GM21786 (cell line): ENCODE measurements at regions not wholly inside any gene's neighbourhood (a gene's known extent, or its start where the extent isn't known, plus 50 kb on each side); places are given as distances from the start of the nearest gene placed in this dataset.

Experiments
- ATAC-seq: cut with Tn5 transposase; IDR thresholded peaks from one replicate; pipeline ENCODE4 v1.9.1; 2021; ENCODE audit not compliant: unreplicated experiment

DNA sequence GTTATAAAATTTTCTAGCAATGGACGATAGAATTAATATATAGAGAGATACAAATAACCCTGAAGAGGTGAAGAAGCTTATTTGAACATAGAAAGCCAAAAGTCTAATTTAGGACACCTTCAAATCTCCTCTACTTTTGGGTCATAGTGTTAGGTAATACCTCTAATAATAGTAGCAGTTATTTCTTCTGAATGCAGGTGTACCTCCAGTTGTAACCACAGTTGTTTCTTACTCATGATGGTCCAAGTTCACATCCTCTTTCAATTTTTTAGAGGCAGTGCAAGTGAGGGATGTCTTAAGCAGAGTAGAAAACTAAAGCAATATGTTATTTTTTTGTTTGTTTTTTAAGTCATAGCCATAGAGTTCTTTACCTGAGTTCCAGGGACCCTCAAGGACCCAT lies 429.5 kb downstream of the CCDC85A start:
- no peak for ATAC-seq

DNA sequence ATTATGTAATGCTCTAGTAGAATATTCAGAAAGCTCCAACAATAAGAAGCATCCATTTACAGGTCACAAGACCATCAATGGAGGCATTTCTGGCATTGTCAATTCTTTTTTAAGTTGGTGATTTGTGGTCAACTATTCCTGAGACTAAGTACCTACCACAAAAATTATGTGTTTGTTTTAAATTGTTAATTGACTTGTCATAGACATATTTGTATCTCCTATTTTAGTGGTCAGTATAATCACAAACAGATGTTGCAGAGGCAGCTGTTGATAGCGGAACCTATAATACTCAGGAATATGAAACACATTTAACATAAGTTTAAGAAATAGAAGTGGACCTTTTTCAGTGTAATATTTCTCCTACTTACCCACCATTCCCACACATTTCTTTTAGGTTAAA lies 430.1 kb downstream of the CCDC85A start:
- no peak for ATAC-seq

DNA sequence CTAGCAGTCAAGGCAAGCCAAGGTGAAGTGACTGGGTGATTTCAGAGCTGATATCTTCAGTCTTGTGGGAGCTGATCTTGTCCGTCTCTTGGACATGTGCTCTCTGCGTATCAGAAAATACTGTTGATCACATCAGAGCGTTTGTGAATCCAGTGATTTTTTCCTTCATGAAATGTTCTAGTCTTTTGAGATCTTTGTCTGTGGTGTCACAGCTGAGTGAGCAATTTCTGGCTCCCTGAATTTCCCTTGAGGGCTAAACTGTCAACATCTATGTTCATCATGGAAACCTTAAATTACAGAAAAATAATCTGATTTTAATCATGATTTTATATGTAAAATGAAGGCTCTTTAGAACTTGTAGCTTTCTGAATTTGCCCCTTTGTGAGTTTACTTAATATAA lies 432.0 kb downstream of the CCDC85A start:
- ATAC-seq, result no peak

DNA sequence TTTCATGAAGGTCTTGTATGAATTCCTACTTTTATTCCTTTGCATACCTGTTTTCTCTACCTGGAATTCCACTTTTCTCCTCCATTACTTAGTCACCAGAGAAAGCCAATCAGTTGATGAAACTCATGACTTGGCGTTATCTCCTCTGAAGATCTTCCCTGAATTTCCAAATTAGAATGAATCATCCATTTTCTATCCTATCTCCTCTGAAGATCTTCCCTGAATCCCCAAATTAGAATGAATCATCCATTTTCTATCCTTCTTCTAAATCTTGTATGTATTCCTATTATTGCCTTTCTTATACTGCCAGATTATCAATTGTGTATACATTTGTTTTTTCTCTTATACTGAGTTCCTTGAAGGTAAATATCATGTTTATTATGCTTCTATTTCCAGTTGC lies 440.4 kb downstream of the CCDC85A start:
- ATAC-seq, result no peak

DNA sequence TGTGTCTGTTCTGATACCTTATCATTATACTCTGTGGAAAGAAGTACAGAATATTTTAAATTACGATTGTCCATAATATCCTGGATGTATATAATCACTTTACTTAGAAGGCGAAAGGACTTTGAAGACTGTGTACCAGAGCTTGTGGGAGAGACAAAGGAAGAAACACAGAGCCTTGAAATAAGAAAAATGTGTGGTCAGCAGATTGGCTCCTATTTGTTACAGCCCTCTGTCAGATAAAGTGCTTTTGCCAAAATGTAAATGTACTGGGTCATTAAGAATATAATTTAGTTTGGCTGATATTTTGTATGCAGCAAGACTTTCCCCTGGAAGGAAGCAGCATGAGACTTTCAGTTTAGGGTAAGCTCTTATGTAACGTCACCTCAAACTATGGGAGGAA lies 443.1 kb downstream of the CCDC85A start:
- no peak for ATAC-seq

DNA sequence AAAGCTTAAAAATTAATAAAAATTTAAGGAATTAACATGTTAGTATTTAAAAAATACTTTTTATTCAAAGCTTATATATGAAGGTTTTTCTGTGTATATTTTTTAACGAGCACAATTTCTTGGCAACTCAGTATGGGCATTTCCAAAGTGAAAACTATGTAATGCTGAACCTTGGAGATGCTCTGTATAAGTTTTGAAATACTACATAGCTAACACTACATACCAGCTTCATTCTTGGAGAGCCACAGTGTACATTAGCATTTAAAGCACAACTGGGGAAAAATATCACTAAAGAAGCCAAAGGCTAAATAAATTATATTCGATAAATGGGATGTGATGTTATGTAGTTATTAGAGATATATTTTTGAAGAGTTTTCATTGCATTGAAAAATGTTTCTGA lies 446.5 kb downstream of the CCDC85A start:
- ATAC-seq, result no peak

DNA sequence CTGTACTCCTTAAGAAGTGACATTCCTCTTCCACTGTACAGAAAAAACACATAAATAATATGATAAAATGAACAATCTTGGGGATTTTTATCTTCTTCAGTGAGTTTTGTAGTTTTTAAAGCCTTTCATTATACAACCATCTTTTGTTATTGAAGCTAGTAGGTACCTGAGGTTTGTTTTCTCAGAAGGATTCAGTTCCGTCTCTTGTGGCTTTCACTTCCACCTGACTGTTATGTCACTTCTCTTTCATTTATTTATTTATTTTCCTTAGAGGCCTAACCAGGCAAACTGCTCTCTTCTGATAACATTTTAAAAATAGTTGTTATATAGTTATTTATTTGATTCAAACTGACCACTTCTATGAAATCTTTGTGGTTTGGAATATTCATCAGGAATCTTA lies 464.2 kb downstream of the CCDC85A start:
- no peak for ATAC-seq

DNA sequence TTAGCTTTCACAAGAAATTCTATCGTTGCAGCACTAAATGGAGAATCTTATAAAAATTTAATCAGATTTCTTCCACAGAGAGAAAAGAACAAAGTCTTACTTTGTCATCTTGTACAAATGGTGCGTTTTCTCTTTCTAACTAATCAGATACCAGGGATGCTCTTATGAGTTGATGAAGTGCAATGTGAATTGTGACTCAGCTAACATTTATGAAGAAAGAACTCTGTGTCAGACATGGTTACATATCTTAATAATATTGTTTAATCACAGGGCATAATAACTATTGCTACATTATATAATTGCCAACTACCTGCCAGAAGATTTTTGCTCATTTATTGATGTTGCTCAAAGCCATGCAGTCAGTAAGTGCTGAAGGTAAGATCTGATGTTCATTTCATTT lies 465.0 kb downstream of the CCDC85A start:
- ATAC-seq, result no peak

DNA sequence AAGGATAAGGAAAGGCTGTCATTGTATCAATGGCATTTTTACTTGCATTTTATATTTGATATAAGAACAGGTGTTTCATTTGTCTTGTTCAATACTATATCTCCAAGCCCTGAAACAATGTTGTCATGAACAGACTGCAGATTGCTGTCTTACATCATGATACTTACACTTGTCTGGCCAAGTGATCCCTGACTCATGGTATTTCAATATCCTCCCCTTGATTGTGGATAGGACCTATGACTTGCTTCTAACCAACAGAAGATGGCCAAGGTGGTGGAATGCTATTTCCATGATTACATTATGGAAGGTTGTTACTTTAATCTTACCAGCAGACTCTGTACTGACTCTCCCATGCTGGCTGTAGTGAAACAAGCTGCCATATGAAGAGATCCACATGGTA lies 471.1 kb downstream of the CCDC85A start:
- no peak for ATAC-seq

DNA sequence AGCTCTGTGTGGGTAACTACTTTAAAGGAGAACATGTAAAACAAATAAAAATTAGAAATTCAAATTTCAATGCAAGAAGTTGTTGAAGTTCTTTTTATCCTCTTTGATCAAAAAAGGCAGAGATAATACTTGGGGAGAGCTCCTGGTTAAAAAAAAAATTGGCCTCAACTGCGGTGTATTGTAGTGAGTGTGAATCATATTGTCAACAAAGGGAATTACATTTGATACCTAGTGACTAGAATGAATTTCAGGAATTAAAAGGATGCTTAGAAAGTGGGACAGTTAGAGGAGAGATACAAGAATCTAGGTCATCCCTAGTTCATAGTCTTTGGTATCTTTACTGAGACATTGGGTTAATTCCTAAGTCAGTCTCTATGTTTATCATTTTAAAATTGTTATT lies 473.0 kb downstream of the CCDC85A start:
- ATAC-seq, result no peak

DNA sequence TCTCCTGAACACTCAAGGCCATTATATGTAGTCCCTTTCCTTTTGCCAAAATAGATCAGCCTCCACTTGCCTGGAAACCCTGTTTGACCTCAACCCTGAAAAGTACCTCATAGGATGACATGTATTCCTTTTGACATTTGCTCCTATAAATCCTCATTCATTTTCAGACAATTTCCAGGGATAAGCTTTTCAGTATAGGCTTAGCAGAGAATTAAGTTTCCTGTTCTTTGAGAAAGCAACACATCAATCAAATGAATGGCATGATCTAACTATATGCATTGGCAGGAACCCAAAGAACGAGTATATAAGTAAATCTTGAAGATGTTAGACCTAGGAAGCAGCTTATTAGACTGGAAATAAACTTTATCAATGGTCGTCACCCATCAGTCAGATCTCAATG lies 483.0 kb downstream of the CCDC85A start:
- ATAC-seq, result no peak

DNA sequence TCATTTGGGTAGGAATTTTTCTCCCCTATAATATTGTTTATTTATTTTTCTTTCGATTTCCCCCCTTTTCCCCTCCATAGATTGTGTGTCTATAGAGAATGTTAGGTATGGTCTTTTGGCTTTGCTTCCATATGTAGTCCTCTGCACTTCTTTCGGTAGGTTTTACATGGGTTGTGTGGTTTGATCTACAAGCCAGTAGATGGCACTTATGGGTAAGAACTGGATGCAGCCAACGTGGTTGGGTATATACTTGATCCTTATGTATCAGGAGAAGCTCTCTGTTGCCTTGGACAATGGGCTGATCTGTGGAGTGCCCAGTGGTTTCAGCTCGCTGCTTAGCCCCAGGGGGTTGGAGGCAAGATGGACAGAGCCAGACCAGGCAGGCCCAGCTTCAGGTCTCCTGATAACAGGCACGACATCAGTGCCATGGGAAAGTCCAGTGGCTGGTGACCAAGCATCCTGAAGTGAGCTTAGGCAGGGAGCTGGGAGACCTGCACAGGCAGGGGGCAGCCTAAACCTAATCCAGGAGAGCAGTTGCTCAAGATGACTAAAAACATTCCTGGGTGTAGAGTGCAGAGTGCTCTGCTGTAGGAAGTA lies 488.3 kb downstream of the CCDC85A start:
- no peak for ATAC-seq

DNA sequence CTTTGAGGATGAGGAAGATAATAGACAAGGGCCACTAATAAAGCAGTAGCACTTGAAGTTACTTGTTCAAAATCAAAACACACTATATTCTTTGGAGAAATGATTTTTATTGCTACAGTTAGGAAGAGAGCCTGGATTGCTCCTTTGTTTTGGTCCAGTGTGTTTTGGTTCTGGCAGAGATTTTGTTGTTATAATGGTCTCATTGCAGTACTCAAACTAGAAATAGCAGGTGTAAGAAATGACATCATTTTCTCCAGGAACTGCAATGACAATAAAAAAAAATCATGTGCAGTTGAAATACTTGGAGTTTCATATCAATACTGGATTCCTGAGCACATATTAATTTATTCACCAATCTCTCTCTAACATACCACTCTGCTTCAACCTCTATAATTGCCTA lies 490.3 kb downstream of the CCDC85A start:
- ATAC-seq, result no peak

DNA sequence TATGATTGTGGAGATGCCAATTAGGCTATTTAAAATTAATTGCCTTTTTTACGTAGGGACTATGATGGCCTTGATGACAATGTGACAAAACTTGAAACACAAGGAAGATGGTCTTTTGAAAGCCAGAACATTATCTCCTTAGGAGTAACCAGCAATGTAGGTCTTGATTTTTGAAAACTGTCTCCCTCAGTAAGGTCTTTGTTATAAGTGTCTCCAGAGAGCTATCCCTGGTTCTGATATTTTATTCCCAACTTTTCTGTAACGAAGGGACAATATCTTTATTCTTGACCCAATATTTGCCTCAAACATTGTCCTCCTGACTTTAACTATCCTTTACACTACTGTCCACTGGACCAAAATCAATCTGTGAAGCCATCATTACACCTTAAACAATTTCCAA lies 493.2 kb downstream of the CCDC85A start:
- ATAC-seq, result no peak

DNA sequence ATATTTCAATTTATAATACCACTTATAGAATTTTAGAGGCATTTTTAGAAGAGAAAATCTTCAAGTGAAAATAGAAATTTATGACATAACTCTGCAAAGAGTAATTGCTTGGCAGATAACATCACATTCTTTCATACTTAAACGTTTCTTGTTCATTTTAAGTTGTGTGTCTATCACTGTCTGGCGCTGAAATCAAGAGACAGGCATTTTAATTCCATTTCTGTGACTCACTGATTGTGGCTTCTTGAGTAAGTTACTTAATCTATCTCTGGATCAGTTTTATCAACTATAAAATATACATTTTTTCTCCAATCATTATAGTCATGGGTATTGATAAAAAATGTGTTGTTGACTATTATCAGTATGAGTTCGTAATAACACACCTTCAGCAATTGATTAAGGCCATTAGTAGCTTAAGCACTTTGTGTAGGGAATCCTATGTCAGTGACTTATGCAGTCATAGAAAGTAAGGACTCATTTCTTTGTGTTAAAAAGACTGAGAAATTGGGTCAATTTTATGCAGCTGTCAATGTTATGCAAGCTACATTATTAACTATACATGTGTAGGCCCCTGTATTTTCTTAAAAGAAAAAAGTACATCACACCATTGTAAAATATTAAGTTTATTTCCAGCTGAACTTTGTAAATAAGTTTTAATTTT lies 497.3 kb downstream of the CCDC85A start:
- ATAC-seq, result no peak

DNA sequence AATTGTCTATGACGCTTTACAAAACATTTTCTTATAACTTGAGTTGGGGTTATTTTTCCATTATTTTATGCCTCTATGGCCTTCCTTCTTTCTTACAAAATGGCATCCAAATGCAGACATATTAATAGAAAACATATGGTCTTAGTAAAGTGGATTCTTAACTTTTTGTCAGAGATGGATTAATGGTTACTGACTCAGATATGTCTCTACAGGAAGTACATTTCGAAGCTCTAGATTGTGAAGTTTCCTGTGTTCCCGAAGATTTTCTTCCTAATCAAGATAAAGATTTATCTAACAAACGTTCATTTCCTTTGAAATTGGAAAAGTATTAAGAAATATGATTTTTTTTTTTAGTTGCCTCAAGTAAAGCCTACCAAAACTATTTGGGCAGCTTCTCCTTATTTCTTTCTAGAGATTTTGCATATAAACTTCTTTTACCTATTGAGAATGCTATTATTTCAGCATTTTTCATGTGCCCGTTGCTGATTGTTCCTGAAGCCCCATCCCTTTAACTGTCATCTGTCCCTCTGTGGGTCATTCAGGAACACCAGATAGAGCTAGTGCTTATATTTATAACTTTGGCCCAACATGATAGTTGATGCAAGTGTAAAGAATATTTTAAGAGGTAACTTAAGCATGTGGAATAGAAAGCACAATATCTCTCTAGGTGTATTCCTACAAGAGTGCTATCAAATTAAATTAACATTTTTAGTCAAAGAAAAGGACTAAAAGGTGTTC lies 498.0 kb downstream of the CCDC85A start:
- ATAC-seq, result no peak

DNA sequence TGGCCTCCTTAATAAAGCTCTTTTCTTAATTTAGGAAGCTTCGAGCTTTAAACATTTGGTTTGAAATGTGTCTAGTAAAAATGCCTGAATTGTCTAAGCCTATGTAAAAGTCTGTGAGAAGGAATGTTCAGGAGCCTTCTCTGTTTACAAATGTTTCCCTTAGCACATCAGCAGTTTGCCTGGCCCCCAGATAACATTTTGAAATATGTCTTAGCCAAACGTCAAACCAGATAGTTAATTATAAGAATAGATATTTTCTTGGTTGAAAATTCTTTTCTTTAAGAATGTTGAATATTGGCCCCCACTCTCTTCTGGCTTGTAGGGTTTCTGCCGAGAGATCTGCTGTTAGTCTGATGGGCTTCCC lies 498.6 kb downstream of the CCDC85A start:
- ATAC-seq, result no peak

DNA sequence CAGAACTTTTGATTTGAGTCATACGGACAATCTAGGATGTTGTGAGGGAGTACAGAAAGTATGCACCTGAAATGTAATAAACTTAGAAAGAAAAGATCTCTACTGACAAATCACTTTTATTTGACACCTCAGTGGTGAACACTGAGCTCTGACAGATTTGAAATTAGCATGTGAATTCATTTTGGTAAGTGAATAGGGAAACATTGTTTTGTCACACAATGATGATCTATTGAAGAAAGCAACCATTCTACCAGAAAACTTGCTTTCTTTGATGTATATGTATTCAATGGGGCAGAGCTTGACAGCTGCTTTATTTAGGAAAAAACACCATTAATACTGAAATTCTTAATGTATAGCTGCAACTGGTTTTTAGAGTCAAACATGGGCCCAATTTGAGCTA lies 500.5 kb downstream of the CCDC85A start:
- no peak for ATAC-seq

DNA sequence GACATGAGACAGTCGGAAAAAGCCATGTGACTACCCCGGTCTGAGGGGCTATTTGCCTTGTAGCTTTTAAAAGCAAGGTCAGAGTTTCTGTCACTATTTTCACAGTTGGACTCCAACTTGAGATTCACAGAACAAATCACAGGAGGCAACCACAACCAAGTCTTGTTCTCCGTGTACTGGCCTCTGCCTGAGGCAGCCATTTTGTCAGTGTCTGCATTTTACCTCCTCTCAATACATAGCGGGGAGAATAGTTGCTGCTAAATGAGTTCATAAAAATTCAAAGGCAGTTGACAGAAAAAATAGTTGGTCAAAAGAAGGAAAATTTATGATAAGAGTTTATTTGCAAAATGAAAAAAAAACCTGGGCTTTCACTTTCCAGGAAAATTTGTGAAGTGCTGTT lies 501.4 kb downstream of the CCDC85A start:
- no peak for ATAC-seq

DNA sequence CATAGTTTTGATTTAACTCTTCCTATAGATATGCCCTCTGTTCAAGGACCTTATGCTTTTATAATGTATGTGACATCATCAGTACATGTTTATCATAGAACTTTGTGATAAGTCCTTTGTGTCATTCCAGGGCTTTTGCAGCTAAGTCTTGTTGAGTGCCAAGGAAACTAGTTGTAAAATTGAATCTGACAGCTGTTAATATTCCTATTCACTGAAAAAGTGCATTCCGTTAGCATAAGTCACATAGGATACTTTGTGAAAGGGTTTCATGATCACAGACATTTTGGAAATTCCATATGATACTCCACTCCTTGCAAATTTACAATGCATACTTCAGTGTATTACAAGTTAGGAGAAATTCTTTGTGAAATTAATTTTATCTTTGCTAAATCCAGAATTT lies 503.4 kb downstream of the CCDC85A start:
- ATAC-seq, result no peak

DNA sequence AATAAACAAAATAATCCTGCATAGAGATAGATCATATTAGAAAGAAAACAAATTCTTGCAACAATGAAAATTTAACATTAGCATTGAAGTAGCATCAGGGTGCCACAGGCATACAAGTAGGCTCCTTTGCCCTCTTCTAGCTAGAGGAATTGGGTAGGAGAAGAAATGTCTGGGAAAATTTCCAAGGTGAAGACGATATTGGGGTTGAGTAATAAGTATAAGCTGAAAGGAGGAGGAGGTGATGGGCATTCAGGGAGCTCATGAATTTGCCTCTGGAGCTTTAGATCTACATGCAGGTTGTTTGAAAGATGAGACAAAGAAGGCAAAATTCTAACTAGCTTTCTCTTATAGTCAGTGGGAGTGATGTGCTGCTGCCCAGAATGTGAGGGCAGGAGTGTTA lies 504.9 kb downstream of the CCDC85A start:
- no peak for ATAC-seq

DNA sequence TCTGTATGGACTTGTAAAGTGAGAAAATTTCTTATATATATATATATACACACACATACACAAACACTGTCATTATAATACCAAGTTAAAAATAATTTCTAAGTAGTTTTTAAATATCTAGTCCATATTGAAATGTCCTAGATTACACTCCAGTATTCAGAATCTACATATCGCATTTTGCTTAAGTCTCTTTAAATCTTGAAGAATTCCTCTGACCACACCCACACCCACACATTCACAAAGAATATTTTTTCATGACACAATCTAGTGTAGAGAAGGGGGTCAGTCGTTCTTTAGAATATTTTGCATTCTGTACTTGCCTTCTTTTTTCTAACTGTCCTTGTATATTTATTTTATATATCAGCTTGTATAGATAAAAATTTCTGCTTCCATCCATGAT lies 509.7 kb downstream of the CCDC85A start:
- ATAC-seq, result no peak

DNA sequence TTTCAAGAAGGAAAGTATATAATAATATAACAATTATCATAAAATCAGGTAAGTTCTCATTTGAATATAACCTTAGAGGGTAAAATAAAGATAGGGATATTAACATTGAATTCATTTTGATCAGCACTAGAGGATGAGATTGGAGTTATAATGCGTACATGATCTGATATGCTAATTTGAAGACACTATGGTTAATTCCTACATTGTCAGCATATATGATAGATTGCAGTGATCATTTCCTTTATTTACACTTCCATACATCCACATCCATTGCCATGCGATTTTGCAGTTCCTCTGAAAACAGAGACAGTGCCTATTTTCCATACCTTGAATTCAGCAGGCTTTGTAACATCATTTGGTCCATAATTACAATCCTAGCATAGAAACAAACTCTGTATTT lies 519.2 kb downstream of the CCDC85A start:
- no peak for ATAC-seq
